H1 (cell line): ENCODE measurements at regions not wholly inside any gene's neighbourhood (a gene's known extent, or its start where the extent isn't known, plus 50 kb on each side); places are given as distances from the start of the nearest gene placed in this dataset.
"Not testable (repeated sequence)": the region's sequence is repeated elsewhere in the genome, so short reads cannot be mapped to it uniquely, and the experiment has no call there.

Source experiments
- CTCF ChIA-PET: fragments of 300-600 bp; sonication (Branson Sonifier 250); formaldehyde crosslinking; loops from one replicate; lab custom pipeline; 2021; ENCODE audit not compliant: partially characterized antibody; lab: Charles Lee
- POLR2A ChIA-PET: fragments of 300-600 bp; sonication (Branson Sonifier 250); formaldehyde crosslinking; loops from one replicate; lab custom pipeline; 2021; ENCODE audit warnings: inconsistent platforms; ENCODE audit not compliant: partially characterized antibody; lab: Charles Lee
- DNase-seq, 2 experiments: peaks; one replicate each; pipeline versions ENCODE4 v3.0.0 to v3.0.0-alpha.2; 2010 to 2022; ENCODE audit warnings: low spot score in 2 of 2, low read depth in 1 of 2, mixed read lengths in 1 of 2
- FAIRE-seq: peaks from 2 replicates; lab custom pipeline; 2011; peaks lifted over from hg19 to GRCh38; lab: Jason Lieb, UNC
- H2AFZ ChIP-seq: 2 replicates; pipeline ENCODE4 v1.8.1; 2012; ENCODE audit warnings: low read length, inconsistent platforms
- H2AK5ac ChIP-seq: 2 replicates; pipeline ENCODE4 v1.6.1; 2013; ENCODE audit warnings: low read depth, low read length
- H2BK120ac ChIP-seq: replicated peaks from 2 replicates; pipeline ENCODE3; 2013; ENCODE audit warnings: low read depth, low read length, inconsistent platforms
- H2BK12ac ChIP-seq: 2 replicates; pipeline ENCODE4 v1.6.1; 2013; ENCODE audit warnings: low read depth, low read length
- H2BK15ac ChIP-seq: 2 replicates; pipeline ENCODE4 v1.6.1; 2013; ENCODE audit warnings: low read length
- H2BK20ac ChIP-seq: 2 replicates; pipeline ENCODE4 v1.6.1; 2013; ENCODE audit warnings: low read length
- H2BK5ac ChIP-seq: 2 replicates; pipeline ENCODE4 v1.6.1; 2013; ENCODE audit warnings: low read depth, low read length
- H3K14ac ChIP-seq: 2 replicates; pipeline ENCODE4 v1.6.1; 2013; ENCODE audit warnings: inconsistent platforms; ENCODE audit not compliant: insufficient read length
- H3K18ac ChIP-seq: 2 replicates; pipeline ENCODE4 v1.6.1; 2013; ENCODE audit warnings: low read length; ENCODE audit errors: extremely low read depth
- H3K23ac ChIP-seq: 2 replicates; pipeline ENCODE4 v1.6.1; 2013; ENCODE audit warnings: inconsistent platforms; ENCODE audit not compliant: insufficient read length
- H3K23me2 ChIP-seq: 2 replicates; pipeline ENCODE4 v1.6.1; 2013; ENCODE audit warnings: low read depth, low read length
- H3K27ac ChIP-seq: 2 replicates; pipeline ENCODE4 v1.6.1; 2011; ENCODE audit warnings: low read depth, low read length, inconsistent platforms
- H3K27me3 ChIP-seq, 4 experiments: replicated peaks in 1 of 4; 1 replicate in 1 of 4; 2 replicates in 3 of 4; pipeline versions ENCODE4 v1.6.1 to v1.8.1; 2011 to 2013; ENCODE audit warnings: low read length in 3 of 4, mild to moderate bottlenecking in 3 of 4, inconsistent platforms in 2 of 4, mixed read lengths in 2 of 4, moderate library complexity in 1 of 4; ENCODE audit not compliant: control insufficient read depth in 3 of 4, insufficient read depth in 3 of 4; ENCODE audit errors: extremely low read depth in 1 of 4
- H3K36me3 ChIP-seq, 4 experiments: 2 replicates each; pipeline versions ENCODE4 v1.6.1 to v1.8.1; 2011 to 2013; ENCODE audit warnings: mild to moderate bottlenecking in 4 of 4, low read length in 3 of 4, moderate library complexity in 2 of 4, control low read depth in 1 of 4, inconsistent platforms in 1 of 4; ENCODE audit not compliant: insufficient read depth in 4 of 4, control insufficient read depth in 2 of 4
- H3K4ac ChIP-seq: replicated peaks from 2 replicates; pipeline ENCODE3; 2013; ENCODE audit warnings: low read length, low read depth, mixed read lengths, inconsistent platforms; ENCODE audit not compliant: insufficient read length
- H3K4me1 ChIP-seq, 4 experiments: replicated peaks in 1 of 4; 1 replicate in 1 of 4; 2 replicates in 3 of 4; pipeline versions ENCODE4 v1.6.1 to v1.8.1; 2011 to 2013; ENCODE audit warnings: low read length in 3 of 4, inconsistent platforms in 2 of 4, mixed read lengths in 1 of 4; ENCODE audit not compliant: insufficient read depth in 4 of 4, control insufficient read depth in 3 of 4
- H3K4me2 ChIP-seq, 2 experiments: 2 replicates each; pipeline versions ENCODE4 v1.6.1 to v1.8.1; 2011 to 2013; ENCODE audit warnings: low read depth in 2 of 2, low read length in 2 of 2, control low read depth in 1 of 2, inconsistent platforms in 1 of 2, mild to moderate bottlenecking in 1 of 2; ENCODE audit not compliant: insufficient read depth in 1 of 2
- H3K4me3 ChIP-seq, 4 experiments: fragments of 200-600, 300-600 bp in 1 of 4; sonication (generic), shearing (Covaris generic), sonication (Bioruptor Twin) in 1 of 4; 2 replicates each; pipeline versions ENCODE4 v1.5.1 to v1.8.1; 2011 to 2016; ENCODE audit warnings: low read length in 4 of 4, low read depth in 3 of 4, control low read depth in 2 of 4, inconsistent platforms in 2 of 4, mild to moderate bottlenecking in 2 of 4, mixed read lengths in 1 of 4, moderate library complexity in 1 of 4; ENCODE audit not compliant: insufficient read depth in 2 of 4; ENCODE audit errors: extremely low read depth in 1 of 4
- H3K56ac ChIP-seq: replicated peaks from 2 replicates; pipeline ENCODE3; 2013; ENCODE audit warnings: low read depth, mild to moderate bottlenecking, mixed read lengths, low read length, inconsistent platforms; ENCODE audit not compliant: insufficient read length
- H3K79me1 ChIP-seq: 2 replicates; pipeline ENCODE4 v1.6.1; 2013; ENCODE audit warnings: low read depth, low read length, control low read depth
- H3K79me2 ChIP-seq, 2 experiments: 2 replicates each; pipeline versions ENCODE4 v1.6.1 to v1.8.1; 2012 to 2013; ENCODE audit warnings: low read length in 2 of 2, mild to moderate bottlenecking in 2 of 2, inconsistent platforms in 1 of 2; ENCODE audit not compliant: insufficient read depth in 2 of 2, control insufficient read depth in 1 of 2
- H3K9ac ChIP-seq, 4 experiments: replicated peaks in 1 of 4; 1 replicate in 1 of 4; 2 replicates in 3 of 4; pipeline versions ENCODE4 v1.6.1 to v1.8.1; 2011 to 2013; ENCODE audit warnings: low read depth in 3 of 4, low read length in 3 of 4, control low read depth in 2 of 4, mild to moderate bottlenecking in 2 of 4, moderate library complexity in 2 of 4, inconsistent platforms in 1 of 4; ENCODE audit errors: extremely low read depth in 1 of 4
- H3K9me3 ChIP-seq, 2 experiments: 2 replicates each; pipeline versions ENCODE4 v1.6.1 to v1.8.1; 2012 to 2013; ENCODE audit warnings: mild to moderate bottlenecking in 2 of 2, moderate library complexity in 2 of 2, control low read depth in 1 of 2, inconsistent platforms in 1 of 2, low read depth in 1 of 2, low read length in 1 of 2, mixed read lengths in 1 of 2; ENCODE audit not compliant: insufficient read depth in 2 of 2
- H4K20me1 ChIP-seq, 2 experiments: replicated peaks in 1 of 2; 2 replicates each; pipeline versions ENCODE3 to v1.8.1; 2011 to 2013; ENCODE audit warnings: inconsistent platforms in 2 of 2, low read length in 2 of 2, mild to moderate bottlenecking in 1 of 2; ENCODE audit not compliant: insufficient read depth in 2 of 2, control insufficient read depth in 1 of 2
- H4K5ac ChIP-seq: 2 replicates; pipeline ENCODE4 v1.6.1; 2013; ENCODE audit warnings: low read length, low read depth, mixed read lengths, inconsistent platforms; ENCODE audit not compliant: insufficient read length
- H4K8ac ChIP-seq: 2 replicates; pipeline ENCODE4 v1.8.0; 2013; ENCODE audit warnings: mild to moderate bottlenecking, moderate library complexity, low read length, inconsistent platforms; ENCODE audit not compliant: insufficient read depth; ENCODE audit errors: extremely low read depth
- H4K91ac ChIP-seq: replicated peaks from 2 replicates; pipeline ENCODE3; 2013; ENCODE audit warnings: low read length, mixed read lengths, inconsistent platforms; ENCODE audit not compliant: insufficient read length
- WGBS, 2 experiments: shearing (Covaris generic) in 1 of 2; methylation state at CpG; one replicate each; pipeline versions ENCODE4 v1.1.6 to v1.1.7; 2013 to 2015; ENCODE audit warnings: low lambda C conversion rate in 2 of 2, mixed read lengths in 2 of 2, inconsistent platforms in 1 of 2, low coverage in 1 of 2, missing lambda C conversion rate in 1 of 2; ENCODE audit not compliant: insufficient replicate concordance in 2 of 2, insufficient coverage in 1 of 2, insufficient read length in 1 of 2; ENCODE audit errors: extremely low coverage in 1 of 2, missing lambda C conversion rate in 1 of 2; 5-methylcytosine and 5-hydroxymethylcytosine counted together

DNA sequence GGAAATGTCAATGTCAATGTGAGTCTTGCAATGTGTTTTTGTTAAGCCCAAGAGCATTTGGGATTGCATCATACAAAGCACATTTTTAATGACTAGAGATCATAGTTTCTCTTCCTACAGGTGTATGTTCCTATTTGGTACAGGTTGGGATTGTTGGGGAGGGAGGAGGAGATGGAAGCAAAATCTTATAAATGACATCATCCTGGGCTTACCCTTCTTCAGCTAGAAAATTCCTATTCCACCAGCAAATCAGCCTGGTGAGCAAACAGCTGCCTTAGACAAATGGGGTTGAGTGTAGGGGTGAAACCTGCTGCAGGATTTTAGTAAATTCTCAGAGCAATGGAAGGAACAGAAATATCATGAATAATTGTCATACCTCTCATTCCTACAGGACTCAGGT lies 165.3 kb upstream of the PLGLB2 start:
- H3K27ac ChIP-seq, H4K91ac ChIP-seq, H2AFZ ChIP-seq, H3K9me3 ChIP-seq, H4K20me1 ChIP-seq, FAIRE-seq, H3K9ac ChIP-seq, CTCF ChIA-PET, H2BK15ac ChIP-seq, POLR2A ChIA-PET, H2BK120ac ChIP-seq, H3K4me2 ChIP-seq, H3K4me3 ChIP-seq, H3K79me2 ChIP-seq, H2AK5ac ChIP-seq, H4K8ac ChIP-seq, H3K23ac ChIP-seq, H2BK12ac ChIP-seq, H2BK20ac ChIP-seq, H4K5ac ChIP-seq, H3K23me2 ChIP-seq, H3K27me3 ChIP-seq, H3K4ac ChIP-seq, H3K79me1 ChIP-seq, H3K18ac ChIP-seq, H3K36me3 ChIP-seq, H3K14ac ChIP-seq, DNase-seq, H2BK5ac ChIP-seq, H3K56ac ChIP-seq, H3K4me1 ChIP-seq: not testable (repeated sequence)

DNA sequence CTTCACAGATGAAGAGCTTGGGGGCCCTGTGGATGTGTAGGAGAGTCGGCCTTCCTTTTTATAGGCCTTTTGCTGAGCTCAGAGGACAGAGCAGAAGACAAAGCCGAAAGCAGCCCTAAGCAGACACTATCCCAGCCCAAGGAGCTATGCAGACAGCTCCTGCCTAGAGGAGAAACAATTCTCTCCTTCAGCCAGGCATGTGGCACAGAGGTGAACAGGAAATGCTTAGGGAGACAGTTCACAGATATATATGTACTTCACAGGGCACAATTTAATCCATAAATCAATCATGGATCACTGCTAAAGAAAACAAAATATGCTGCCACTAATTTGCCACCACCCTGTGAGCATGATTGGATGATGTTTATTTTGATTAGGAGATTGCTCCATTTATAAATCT lies 164.5 kb upstream of the PLGLB2 start:
- H3K79me2 ChIP-seq, H3K27ac ChIP-seq, H2BK20ac ChIP-seq, H2AFZ ChIP-seq, H3K27me3 ChIP-seq, H4K20me1 ChIP-seq, H2BK5ac ChIP-seq, H3K9me3 ChIP-seq, H3K36me3 ChIP-seq, H3K23ac ChIP-seq, H3K14ac ChIP-seq, H3K4me3 ChIP-seq, POLR2A ChIA-PET, H4K8ac ChIP-seq, H2BK15ac ChIP-seq, H3K4me1 ChIP-seq, H2BK12ac ChIP-seq, FAIRE-seq, H3K4me2 ChIP-seq, H4K91ac ChIP-seq, H3K4ac ChIP-seq, H4K5ac ChIP-seq, CTCF ChIA-PET, DNase-seq, H3K18ac ChIP-seq, H2BK120ac ChIP-seq, H3K56ac ChIP-seq, H3K79me1 ChIP-seq, H2AK5ac ChIP-seq, H3K9ac ChIP-seq, H3K23me2 ChIP-seq: not testable (repeated sequence)
- 67% methylated on average over 1 of the region's 2 CpGs; no CpG with 5 or more reads in 1 of the 2 experiments for WGBS, 2 experiments
